C4-2B (cell line): ENCODE measurements at regions not wholly inside any gene's neighbourhood (a gene's known extent, or its start where the extent isn't known, plus 50 kb on each side); places are given as distances from the start of the nearest gene placed in this dataset.

Experiments used
- ZFX ChIP-seq: fragments of 450-650 bp; IDR thresholded peaks from 2 replicates; pipeline ENCODE4 v1.6.1; 2017
- TF ChIP-seq, protein P1 (sequence below): fragments of 450-650 bp; conservative IDR thresholded peaks from 2 replicates; pipeline ENCODE4 v1.5.1; 2017; ENCODE audit warnings: mild to moderate bottlenecking

DNA sequence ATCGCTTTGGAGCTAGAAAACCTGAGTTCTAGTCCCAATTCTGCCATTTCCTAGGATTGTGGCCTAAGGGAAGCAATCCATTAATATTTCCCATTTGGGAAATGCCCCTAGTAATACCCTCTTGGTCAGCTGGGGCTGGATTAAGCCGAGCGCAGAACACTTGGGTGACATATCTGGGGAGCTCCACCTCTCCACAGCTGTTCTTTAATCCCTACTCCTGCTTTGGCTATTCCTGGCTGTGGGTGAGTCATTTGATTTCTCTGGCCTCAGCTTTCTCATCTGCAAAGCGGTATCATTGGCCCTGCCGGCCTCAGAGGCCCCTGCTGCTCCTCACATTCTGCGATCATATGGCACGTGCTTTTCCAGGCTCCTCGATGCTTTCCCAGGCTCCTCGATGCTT is 108.3 kb downstream of the BUB3 start:
- TF ChIP-seq, protein P1, sequence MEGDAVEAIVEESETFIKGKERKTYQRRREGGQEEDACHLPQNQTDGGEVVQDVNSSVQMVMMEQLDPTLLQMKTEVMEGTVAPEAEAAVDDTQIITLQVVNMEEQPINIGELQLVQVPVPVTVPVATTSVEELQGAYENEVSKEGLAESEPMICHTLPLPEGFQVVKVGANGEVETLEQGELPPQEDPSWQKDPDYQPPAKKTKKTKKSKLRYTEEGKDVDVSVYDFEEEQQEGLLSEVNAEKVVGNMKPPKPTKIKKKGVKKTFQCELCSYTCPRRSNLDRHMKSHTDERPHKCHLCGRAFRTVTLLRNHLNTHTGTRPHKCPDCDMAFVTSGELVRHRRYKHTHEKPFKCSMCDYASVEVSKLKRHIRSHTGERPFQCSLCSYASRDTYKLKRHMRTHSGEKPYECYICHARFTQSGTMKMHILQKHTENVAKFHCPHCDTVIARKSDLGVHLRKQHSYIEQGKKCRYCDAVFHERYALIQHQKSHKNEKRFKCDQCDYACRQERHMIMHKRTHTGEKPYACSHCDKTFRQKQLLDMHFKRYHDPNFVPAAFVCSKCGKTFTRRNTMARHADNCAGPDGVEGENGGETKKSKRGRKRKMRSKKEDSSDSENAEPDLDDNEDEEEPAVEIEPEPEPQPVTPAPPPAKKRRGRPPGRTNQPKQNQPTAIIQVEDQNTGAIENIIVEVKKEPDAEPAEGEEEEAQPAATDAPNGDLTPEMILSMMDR, result no peak
- TF ChIP-seq ZFX, result no peak
